Liver (tissue), 8 donors: ENCODE measurements at regions not wholly inside any gene's neighbourhood (a gene's known extent, or its start where the extent isn't known, plus 50 kb on each side); places are given as distances from the start of the nearest gene placed in this dataset.

Source experiments
- DNase-seq: peaks from one replicate; pipeline ENCODE4 v3.0.0-alpha.2; 2017; ENCODE audit warnings: low spot score
- H3K27ac ChIP-seq, 2 donors: one replicate each; pipeline ENCODE4 v1.7.0; 2013; ENCODE audit warnings: inconsistent platforms in 2 of 2, low read length in 2 of 2, control low read depth in 1 of 2, low read depth in 1 of 2, mild to moderate bottlenecking in 1 of 2
- H3K27me3 ChIP-seq, 4 donors: one replicate each; pipeline versions ENCODE4 v1.6.1 to v1.7.0; 2013; ENCODE audit warnings: low read length in 3 of 4, inconsistent platforms in 1 of 4, mild to moderate bottlenecking in 1 of 4, moderate library complexity in 1 of 4; ENCODE audit not compliant: control insufficient read depth in 4 of 4, insufficient read depth in 4 of 4
- H3K36me3 ChIP-seq, 4 donors: one replicate each; pipeline versions ENCODE4 v1.6.1 to v1.7.0; 2013; ENCODE audit warnings: low read length in 3 of 4, mild to moderate bottlenecking in 3 of 4, low read depth in 1 of 4, moderate library complexity in 1 of 4; ENCODE audit not compliant: control insufficient read depth in 4 of 4, insufficient read depth in 3 of 4
- H3K4me1 ChIP-seq, 4 donors: one replicate each; pipeline versions ENCODE4 v1.6.1 to v1.7.0; 2013; ENCODE audit warnings: low read length in 3 of 4, mild to moderate bottlenecking in 3 of 4, moderate library complexity in 1 of 4; ENCODE audit not compliant: control insufficient read depth in 4 of 4, insufficient read depth in 4 of 4
- H3K4me3 ChIP-seq, 3 donors: one replicate each; pipeline versions ENCODE4 v1.6.1 to v1.7.0; 2013; ENCODE audit warnings: low read length in 3 of 3, control low read depth in 1 of 3, low read depth in 1 of 3, mild to moderate bottlenecking in 1 of 3
- H3K9ac ChIP-seq, 2 donors: one replicate each; pipeline ENCODE4 v1.7.0; 2013; ENCODE audit warnings: low read length in 2 of 2, mild to moderate bottlenecking in 2 of 2, moderate library complexity in 2 of 2, control low read depth in 1 of 2, low read depth in 1 of 2
- H3K9me3 ChIP-seq, 4 donors: one replicate each; pipeline versions ENCODE4 v1.6.1 to v1.7.0; 2013; ENCODE audit warnings: low read length in 3 of 4; ENCODE audit not compliant: control insufficient read depth in 4 of 4
- CTCF ChIP-seq: fragments of 150-350 bp; IDR thresholded peaks from 2 replicates; pipeline ENCODE4 v1.5.1; 2017; ENCODE audit warnings: improper control_type of control experiment, low read depth, low read length; ENCODE audit not compliant: missing input control
- EGR1 ChIP-seq, 2 donors: IDR thresholded peaks; 2 replicates each; pipeline ENCODE4 v1.6.1; 2016 to 2018; ENCODE audit warnings: antibody characterized with exemption in 2 of 2, low read depth in 2 of 2
- FOXA1 ChIP-seq: IDR thresholded peaks from 2 replicates; pipeline ENCODE4 v1.6.1; 2016; ENCODE audit warnings: antibody characterized with exemption
- FOXA2 ChIP-seq: IDR thresholded peaks from 2 replicates; pipeline ENCODE4 v1.6.1; 2016; ENCODE audit warnings: antibody characterized with exemption
- GABPA ChIP-seq, 2 donors: IDR thresholded peaks in 1 of 2; conservative IDR thresholded peaks in 1 of 2; 2 replicates each; pipeline ENCODE4 v1.6.1; 2016; ENCODE audit warnings: antibody characterized with exemption in 2 of 2, mild to moderate bottlenecking in 1 of 2, moderate library complexity in 1 of 2
- HNF4A ChIP-seq, 2 donors: conservative IDR thresholded peaks; 2 replicates each; pipeline ENCODE4 v1.6.1; 2016; ENCODE audit warnings: antibody characterized with exemption in 2 of 2, mild to moderate bottlenecking in 2 of 2
- HNF4G ChIP-seq: IDR thresholded peaks from 2 replicates; pipeline ENCODE4 v1.6.1; 2016; ENCODE audit warnings: antibody characterized with exemption
- JUND ChIP-seq, 2 donors: IDR thresholded peaks; 2 replicates each; pipeline ENCODE4 v1.6.1; 2016; ENCODE audit warnings: antibody characterized with exemption in 2 of 2
- MAX ChIP-seq: IDR thresholded peaks from 2 replicates; pipeline ENCODE4 v1.6.1; 2016; ENCODE audit warnings: antibody characterized with exemption
- NR2F2 ChIP-seq: IDR thresholded peaks from 2 replicates; pipeline ENCODE4 v1.6.1; 2016; ENCODE audit warnings: antibody characterized with exemption
- RAD21 ChIP-seq, 2 donors: IDR thresholded peaks; 2 replicates each; pipeline ENCODE4 v1.6.1; 2016; ENCODE audit warnings: antibody characterized with exemption in 2 of 2, mild to moderate bottlenecking in 2 of 2
- REST ChIP-seq: IDR thresholded peaks from 2 replicates; pipeline ENCODE4 v1.6.1; 2016; ENCODE audit warnings: antibody characterized with exemption, mild to moderate bottlenecking
- RXRA ChIP-seq, 2 donors: IDR thresholded peaks; 2 replicates each; pipeline ENCODE4 v1.6.1; 2017 to 2018; ENCODE audit warnings: antibody characterized with exemption in 2 of 2, mild to moderate bottlenecking in 1 of 2
- SP1 ChIP-seq: IDR thresholded peaks from 2 replicates; pipeline ENCODE4 v1.6.1; 2018; ENCODE audit warnings: antibody characterized with exemption, mild to moderate bottlenecking
- TAF1 ChIP-seq: conservative IDR thresholded peaks from 2 replicates; pipeline ENCODE4 v1.6.1; 2016; ENCODE audit warnings: antibody characterized with exemption, mild to moderate bottlenecking
- YY1 ChIP-seq: IDR thresholded peaks from 2 replicates; pipeline ENCODE4 v1.6.1; 2016; ENCODE audit warnings: antibody characterized with exemption, mild to moderate bottlenecking
- WGBS: extraction: QIAGEN DNeasy Blood & Tissue Kit; methylation state at CpG from one replicate; pipeline ENCODE4 v1.1.7; 2013; 5-methylcytosine and 5-hydroxymethylcytosine counted together
- TF ChIP-seq, protein P1 (sequence below): IDR thresholded peaks from 2 replicates; pipeline ENCODE4 v1.6.1; 2016; ENCODE audit warnings: antibody characterized with exemption
- TF ChIP-seq, protein P2 (sequence below): IDR thresholded peaks from 2 replicates; pipeline ENCODE4 v1.6.1; 2016; ENCODE audit warnings: antibody characterized with exemption
- donor health status: healthy.
- donor health status: healthy.
- donor health status: healthy.
- donor health status: healthy.
- donor health status: healthy.

GRCh38 chr5:87785554-87786335 lies 373.0 kb upstream of the CCNH start:
- Histone ChIP-seq H3K36me3 (no peaks in the 10 kb centered on the region), H3K4me3 (no peak overlapping the region), H3K9ac (no peak overlapping the region), H3K4me1 (peaks cover 0 to 2% (median under 1%) of the 10 kb centered on the region in 4 donors), H3K27me3 (peaks cover 0 to 6% (median 0%) of the 10 kb centered on the region in 4 donors), H3K9me3 (no peaks in the 10 kb centered on the region), H3K27ac (no peak overlapping the region)
- 48% methylated on average over 4 of the region's 4 CpGs for WGBS
- no peak for TF ChIP-seq RXRA (IDR thresholded peaks at IDR 0.05)
- TF ChIP-seq JUND (IDR thresholded peaks at IDR 0.05) = no peak
- no peak for TF ChIP-seq CTCF
- no peak for TF ChIP-seq HNF4G
- no peak for TF ChIP-seq HNF4A (conservative IDR thresholded peaks at IDR 0.05)
- TF ChIP-seq FOXA2 = no peak
- no peak for TF ChIP-seq EGR1 (IDR thresholded peaks at IDR 0.05; ENCODE audit: low read depth in 2 of 2)
- TF ChIP-seq REST = no peak
- no peak for TF ChIP-seq NR2F2
- TF ChIP-seq, protein P1, sequence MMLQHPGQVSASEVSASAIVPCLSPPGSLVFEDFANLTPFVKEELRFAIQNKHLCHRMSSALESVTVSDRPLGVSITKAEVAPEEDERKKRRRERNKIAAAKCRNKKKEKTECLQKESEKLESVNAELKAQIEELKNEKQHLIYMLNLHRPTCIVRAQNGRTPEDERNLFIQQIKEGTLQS = no peak
- no peak for TF ChIP-seq TAF1
- TF ChIP-seq FOXA1 = no peak
- no peak for TF ChIP-seq MAX
- TF ChIP-seq SP1 = no peak
- no peak for TF ChIP-seq RAD21 (IDR thresholded peaks at IDR 0.05)
- TF ChIP-seq, protein P2, sequence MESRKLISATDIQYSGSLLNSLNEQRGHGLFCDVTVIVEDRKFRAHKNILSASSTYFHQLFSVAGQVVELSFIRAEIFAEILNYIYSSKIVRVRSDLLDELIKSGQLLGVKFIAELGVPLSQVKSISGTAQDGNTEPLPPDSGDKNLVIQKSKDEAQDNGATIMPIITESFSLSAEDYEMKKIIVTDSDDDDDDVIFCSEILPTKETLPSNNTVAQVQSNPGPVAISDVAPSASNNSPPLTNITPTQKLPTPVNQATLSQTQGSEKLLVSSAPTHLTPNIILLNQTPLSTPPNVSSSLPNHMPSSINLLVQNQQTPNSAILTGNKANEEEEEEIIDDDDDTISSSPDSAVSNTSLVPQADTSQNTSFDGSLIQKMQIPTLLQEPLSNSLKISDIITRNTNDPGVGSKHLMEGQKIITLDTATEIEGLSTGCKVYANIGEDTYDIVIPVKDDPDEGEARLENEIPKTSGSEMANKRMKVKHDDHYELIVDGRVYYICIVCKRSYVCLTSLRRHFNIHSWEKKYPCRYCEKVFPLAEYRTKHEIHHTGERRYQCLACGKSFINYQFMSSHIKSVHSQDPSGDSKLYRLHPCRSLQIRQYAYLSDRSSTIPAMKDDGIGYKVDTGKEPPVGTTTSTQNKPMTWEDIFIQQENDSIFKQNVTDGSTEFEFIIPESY = no peak
- TF ChIP-seq YY1 = no peak
- TF ChIP-seq GABPA (IDR thresholded peaks at IDR 0.05 in 1 of 2, conservative IDR thresholded peaks at IDR 0.05 in 1 of 2) = no peak
- no peak for DNase-seq
